ENCODE measurements at regions not wholly inside any gene's neighbourhood (a gene's known extent, or its start where the extent isn't known, plus 50 kb on each side); places are given as distances from the start of the nearest gene placed in this dataset.

GRCh38 chr5:5628866-5629606, 206.6 kb downstream of the ICE1 start:
- H3K9ac ChIP-seq (ENCODE audit: low read length), result no peak overlapping the region
- H3K79me2 ChIP-seq (ENCODE audit: low read length), result no peaks in the 10 kb centered on the region
- no peaks in the 10 kb centered on the region for H4K20me1 ChIP-seq (ENCODE audit: insufficient read depth, low read length)

GRCh38 chr5:5626412-5626811, 203.9 kb downstream of the ICE1 start:
- no peaks in the 10 kb centered on the region for H3K36me3 ChIP-seq (replicated peaks; ENCODE audit: insufficient read depth, low read length)

More at GRCh38 chr5:5628866-5629606, 206.6 kb downstream of the ICE1 start:
- Histone ChIP-seq H3F3A (ENCODE audit: insufficient read depth, low read length) (no peaks in the 10 kb centered on the region), H3K4me2 (ENCODE audit: low read depth, low read length) (no peak overlapping the region), H3K4me1 (ENCODE audit: low read length) (no peaks in the 10 kb centered on the region), H3K4me3 (ENCODE audit: low read length) (no peak overlapping the region), H3K36me3 (replicated peaks; ENCODE audit: insufficient read depth, low read length) (no peaks in the 10 kb centered on the region), H3K9me2 (replicated peaks; ENCODE audit: insufficient read depth, low read length) (no peaks in the 10 kb centered on the region), H3K9me3 (replicated peaks; ENCODE audit: insufficient read depth, low read length) (no peaks in the 10 kb centered on the region), H2AFZ (ENCODE audit: low read length) (no peak overlapping the region), H3K27ac (ENCODE audit: low read length) (no peak overlapping the region), H3K27me3 (replicated peaks; ENCODE audit: insufficient read depth, low read length) (no peaks in the 10 kb centered on the region)
- no peak for TF ChIP-seq CTCF (IDR thresholded peaks at IDR 0.05; ENCODE audit: low read length)
- TF ChIP-seq EZH2phosphoT487 (IDR thresholded peaks at IDR 0.05; ENCODE audit: low read length), result no peak
- no peak for TF ChIP-seq EZH2 (optimal IDR thresholded peaks at IDR 0.05; ENCODE audit: low read depth, low read length)
- DNase-seq, result no peak

GRCh38 chr5:5625491-5625890, 203.0 kb downstream of the ICE1 start:
- Histone ChIP-seq H3K27me3 (replicated peaks; ENCODE audit: insufficient read depth, low read length) (no peaks in the 10 kb centered on the region), H2AFZ (ENCODE audit: low read length) (no peak overlapping the region), H3K27ac (ENCODE audit: low read length) (no peak overlapping the region), H3K79me2 (ENCODE audit: low read length) (no peaks in the 10 kb centered on the region), H3F3A (ENCODE audit: insufficient read depth, low read length) (no peaks in the 10 kb centered on the region), H3K36me3 (replicated peaks; ENCODE audit: insufficient read depth, low read length) (no peaks in the 10 kb centered on the region), H3K4me3 (ENCODE audit: low read length) (no peak overlapping the region), H3K9ac (ENCODE audit: low read length) (no peak overlapping the region), H4K20me1 (ENCODE audit: insufficient read depth, low read length) (no peaks in the 10 kb centered on the region), H3K9me2 (replicated peaks; ENCODE audit: insufficient read depth, low read length) (no peaks in the 10 kb centered on the region), H3K4me2 (ENCODE audit: low read depth, low read length) (no peak overlapping the region), H3K9me3 (replicated peaks; ENCODE audit: insufficient read depth, low read length) (no peaks in the 10 kb centered on the region), H3K4me1 (ENCODE audit: low read length) (no peaks in the 10 kb centered on the region)
- TF ChIP-seq EZH2phosphoT487 (IDR thresholded peaks at IDR 0.05; ENCODE audit: low read length), result no peak
- TF ChIP-seq CTCF (IDR thresholded peaks at IDR 0.05; ENCODE audit: low read length), result no peak
- TF ChIP-seq EZH2 (optimal IDR thresholded peaks at IDR 0.05; ENCODE audit: low read depth, low read length), result no peak
- no peak for DNase-seq

More at GRCh38 chr5:5626412-5626811, 203.9 kb downstream of the ICE1 start:
- Histone ChIP-seq H4K20me1 (ENCODE audit: insufficient read depth, low read length) (no peaks in the 10 kb centered on the region), H3K4me1 (ENCODE audit: low read length) (no peaks in the 10 kb centered on the region), H2AFZ (ENCODE audit: low read length) (no peak overlapping the region), H3K9me3 (replicated peaks; ENCODE audit: insufficient read depth, low read length) (no peaks in the 10 kb centered on the region), H3K4me3 (ENCODE audit: low read length) (no peak overlapping the region), H3F3A (ENCODE audit: insufficient read depth, low read length) (no peaks in the 10 kb centered on the region), H3K9ac (ENCODE audit: low read length) (no peak overlapping the region), H3K79me2 (ENCODE audit: low read length) (no peaks in the 10 kb centered on the region), H3K4me2 (ENCODE audit: low read depth, low read length) (no peak overlapping the region), H3K9me2 (replicated peaks; ENCODE audit: insufficient read depth, low read length) (no peaks in the 10 kb centered on the region), H3K27me3 (replicated peaks; ENCODE audit: insufficient read depth, low read length) (no peaks in the 10 kb centered on the region), H3K27ac (ENCODE audit: low read length) (no peak overlapping the region)
- no peak for TF ChIP-seq CTCF (IDR thresholded peaks at IDR 0.05; ENCODE audit: low read length)
- TF ChIP-seq EZH2 (optimal IDR thresholded peaks at IDR 0.05; ENCODE audit: low read depth, low read length), result no peak
- TF ChIP-seq EZH2phosphoT487 (IDR thresholded peaks at IDR 0.05; ENCODE audit: low read length), result no peak
- no peak for DNase-seq

Measured in MM.1S (cell line).